ENCODE measurements at regions not wholly inside any gene's neighbourhood (a gene's known extent, or its start where the extent isn't known, plus 50 kb on each side); places are given as distances from the start of the nearest gene placed in this dataset.

DNA sequence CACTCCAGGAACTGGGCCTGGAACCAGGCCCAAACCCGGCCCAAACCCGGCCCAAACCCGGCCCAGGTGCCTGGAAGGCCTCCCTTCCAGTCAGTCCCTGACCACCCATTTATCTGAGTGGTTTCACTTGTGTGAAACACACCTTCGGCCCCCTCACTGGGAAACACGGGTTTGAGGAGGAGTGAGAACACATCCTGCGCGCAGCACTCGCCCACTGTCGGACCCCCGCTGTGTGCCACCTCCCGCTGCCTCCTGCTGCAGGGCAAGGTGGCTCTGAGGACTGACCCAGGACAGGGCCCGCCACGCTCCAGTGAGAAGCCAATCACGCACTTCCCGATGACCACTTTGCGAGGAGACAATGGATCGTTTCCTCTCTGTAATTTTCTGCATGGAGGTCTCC, 197.5 kb downstream of the BUB3 start:
- no peak for DNase-seq
- Mint-ChIP-seq H3K4me3 (no peak overlapping the region), H3K36me3 (no peaks in the 10 kb centered on the region), H3K4me1 (peaks cover 0 to 2% (median 0%) of the 10 kb centered on the region in 4 donors), H3K27me3 (no peaks in the 10 kb centered on the region), H3K9me3 (peaks cover 0 to 2% (median 0%) of the 10 kb centered on the region in 7 donors), H3K27ac (no peak overlapping the region)
- Histone ChIP-seq H3K9me3 (ENCODE audit: control insufficient read depth in 2 of 2, low read length in 2 of 2) (no peaks in the 10 kb centered on the region), H3K36me3 (ENCODE audit: control insufficient read depth, insufficient read depth, low read length) (no peaks in the 10 kb centered on the region), H3K4me1 (ENCODE audit: control insufficient read depth, insufficient read depth, low read length, poor library complexity, severe bottlenecking) (no peaks in the 10 kb centered on the region), H3K27me3 (ENCODE audit: control insufficient read depth, insufficient read depth, low read length) (no peaks in the 10 kb centered on the region), H3K27ac (ENCODE audit: insufficient read depth, low read length, poor library complexity, severe bottlenecking) (no peak overlapping the region), H3K4me3 (ENCODE audit: low read depth, low read length) (no peak overlapping the region)
- ATAC-seq (ENCODE audit: low read depth in 2 of 2) = no peak

DNA sequence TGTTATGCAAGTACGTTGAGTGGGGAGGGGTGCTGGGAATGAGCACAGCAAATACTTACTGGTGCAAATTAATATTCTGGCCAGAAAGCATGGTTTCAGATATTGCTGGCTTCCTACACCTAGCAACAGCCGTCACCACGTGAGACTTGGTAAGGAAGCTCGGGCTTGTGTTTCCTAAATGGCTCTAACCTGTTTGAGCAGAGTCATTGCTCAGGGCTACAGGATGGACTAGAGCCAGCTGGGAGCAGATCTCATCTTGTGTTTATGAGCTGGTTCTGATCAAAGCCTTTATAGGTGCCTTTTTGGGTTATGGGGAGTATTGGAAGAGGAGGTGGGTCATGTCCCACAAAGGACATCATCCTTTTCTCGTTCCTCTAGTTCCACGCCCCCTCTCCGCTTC, 200.3 kb downstream of the BUB3 start:
- H3K27ac ChIP-seq (ENCODE audit: insufficient read depth, low read length, poor library complexity, severe bottlenecking) = no peak overlapping the region
- H3K4me3 ChIP-seq (ENCODE audit: low read depth, low read length) = no peak overlapping the region
- Mint-ChIP-seq H3K4me1 (peaks cover 0 to 2% (median 0%) of the 10 kb centered on the region in 4 donors), H3K27ac (no peak overlapping the region), H3K27me3 (no peaks in the 10 kb centered on the region), H3K4me3 (no peak overlapping the region), H3K36me3 (no peaks in the 10 kb centered on the region), H3K9me3 (peaks cover 0 to 2% (median 0%) of the 10 kb centered on the region in 7 donors)
- no peaks in the 10 kb centered on the region for H3K9me3 ChIP-seq (ENCODE audit: control insufficient read depth in 2 of 2, low read length in 2 of 2)
- H3K36me3 ChIP-seq (ENCODE audit: control insufficient read depth, insufficient read depth, low read length) = no peaks in the 10 kb centered on the region
- no peaks in the 10 kb centered on the region for H3K27me3 ChIP-seq (ENCODE audit: control insufficient read depth, insufficient read depth, low read length)
- no peaks in the 10 kb centered on the region for H3K4me1 ChIP-seq (ENCODE audit: control insufficient read depth, insufficient read depth, low read length, poor library complexity, severe bottlenecking)
- ATAC-seq (ENCODE audit: low read depth in 2 of 2) = no peak
- no peak for DNase-seq

DNA sequence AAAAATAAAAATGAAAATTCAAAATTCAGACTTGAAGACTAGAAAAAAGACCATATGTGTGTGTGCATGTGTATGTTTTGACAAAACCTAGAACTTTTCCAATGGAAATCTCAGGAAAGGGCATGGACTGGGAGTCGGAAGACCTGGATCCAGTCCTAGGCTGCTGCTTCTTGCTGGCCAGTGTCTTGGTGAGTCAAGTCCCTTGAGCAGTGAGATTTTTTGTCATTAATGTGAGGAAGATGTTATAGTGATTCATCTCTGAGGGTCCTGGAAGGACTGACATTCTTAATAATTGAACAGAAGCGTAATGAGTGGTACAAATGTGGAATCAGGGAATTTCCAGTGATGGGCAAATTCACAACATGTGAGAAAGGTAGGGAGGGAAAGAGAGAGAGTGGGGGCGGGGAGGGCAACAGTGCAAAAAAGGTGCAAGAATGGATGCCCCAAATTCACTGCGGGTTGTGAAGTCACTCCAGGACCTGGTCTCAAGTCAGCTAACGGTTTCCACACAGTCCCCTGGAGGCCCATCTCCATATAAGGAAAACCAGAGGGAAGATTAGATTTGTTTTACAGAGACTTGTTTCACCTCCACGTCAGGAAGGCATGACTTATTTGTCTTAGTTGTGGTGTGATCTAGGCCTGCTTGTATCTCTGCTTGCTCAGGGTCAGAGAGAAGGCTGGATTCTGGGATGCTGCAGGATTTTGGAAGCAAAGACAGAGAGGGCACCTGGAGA, 201.7 kb downstream of the BUB3 start:
- Mint-ChIP-seq H3K36me3 (no peaks in the 10 kb centered on the region), H3K4me1 (peaks cover 0 to 2% (median 0%) of the 10 kb centered on the region in 4 donors), H3K9me3 (peaks cover 0 to 2% (median 0%) of the 10 kb centered on the region in 7 donors), H3K27ac (no peak overlapping the region), H3K27me3 (no peaks in the 10 kb centered on the region), H3K4me3 (no peak overlapping the region)
- Histone ChIP-seq H3K4me1 (ENCODE audit: control insufficient read depth, insufficient read depth, low read length, poor library complexity, severe bottlenecking) (no peaks in the 10 kb centered on the region), H3K9me3 (ENCODE audit: control insufficient read depth in 2 of 2, low read length in 2 of 2) (no peaks in the 10 kb centered on the region), H3K27me3 (ENCODE audit: control insufficient read depth, insufficient read depth, low read length) (no peaks in the 10 kb centered on the region), H3K36me3 (ENCODE audit: control insufficient read depth, insufficient read depth, low read length) (no peaks in the 10 kb centered on the region), H3K4me3 (ENCODE audit: low read depth, low read length) (no peak overlapping the region), H3K27ac (ENCODE audit: insufficient read depth, low read length, poor library complexity, severe bottlenecking) (no peak overlapping the region)
- DNase-seq (no peak), ATAC-seq (ENCODE audit: low read depth in 2 of 2) (no peak)

DNA sequence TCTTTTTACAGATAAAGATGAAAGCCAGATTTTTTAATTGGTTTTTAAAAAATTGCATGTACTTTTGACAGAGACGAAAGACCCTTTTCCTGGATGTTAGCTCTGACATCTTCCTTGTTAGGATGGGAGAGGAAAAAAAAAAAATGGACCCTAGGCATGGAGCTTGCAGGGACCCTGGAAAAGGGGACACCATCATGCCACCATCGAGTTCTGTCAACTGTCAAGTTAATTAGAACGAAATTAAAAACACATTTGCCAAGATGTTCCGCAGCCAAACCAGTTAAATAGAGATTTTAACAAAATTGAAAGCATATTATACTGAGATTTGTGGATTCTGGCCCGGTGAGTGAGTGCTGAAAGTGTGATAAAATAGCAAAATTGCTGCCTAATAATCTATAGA, 202.6 kb downstream of the BUB3 start:
- Mint-ChIP-seq H3K27ac (no peak overlapping the region), H3K36me3 (no peaks in the 10 kb centered on the region), H3K9me3 (peaks cover 0 to 3% (median 0%) of the 10 kb centered on the region in 7 donors), H3K4me1 (peaks cover 0 to 2% (median 0%) of the 10 kb centered on the region in 4 donors), H3K4me3 (no peak overlapping the region), H3K27me3 (no peaks in the 10 kb centered on the region)
- Histone ChIP-seq H3K9me3 (ENCODE audit: control insufficient read depth in 2 of 2, low read length in 2 of 2) (no peaks in the 10 kb centered on the region), H3K4me3 (ENCODE audit: low read depth, low read length) (no peak overlapping the region), H3K4me1 (ENCODE audit: control insufficient read depth, insufficient read depth, low read length, poor library complexity, severe bottlenecking) (no peaks in the 10 kb centered on the region), H3K36me3 (ENCODE audit: control insufficient read depth, insufficient read depth, low read length) (no peaks in the 10 kb centered on the region), H3K27me3 (ENCODE audit: control insufficient read depth, insufficient read depth, low read length) (no peaks in the 10 kb centered on the region), H3K27ac (ENCODE audit: insufficient read depth, low read length, poor library complexity, severe bottlenecking) (no peak overlapping the region)
- ATAC-seq (ENCODE audit: low read depth in 2 of 2) (no peak), DNase-seq (no peak)

DNA sequence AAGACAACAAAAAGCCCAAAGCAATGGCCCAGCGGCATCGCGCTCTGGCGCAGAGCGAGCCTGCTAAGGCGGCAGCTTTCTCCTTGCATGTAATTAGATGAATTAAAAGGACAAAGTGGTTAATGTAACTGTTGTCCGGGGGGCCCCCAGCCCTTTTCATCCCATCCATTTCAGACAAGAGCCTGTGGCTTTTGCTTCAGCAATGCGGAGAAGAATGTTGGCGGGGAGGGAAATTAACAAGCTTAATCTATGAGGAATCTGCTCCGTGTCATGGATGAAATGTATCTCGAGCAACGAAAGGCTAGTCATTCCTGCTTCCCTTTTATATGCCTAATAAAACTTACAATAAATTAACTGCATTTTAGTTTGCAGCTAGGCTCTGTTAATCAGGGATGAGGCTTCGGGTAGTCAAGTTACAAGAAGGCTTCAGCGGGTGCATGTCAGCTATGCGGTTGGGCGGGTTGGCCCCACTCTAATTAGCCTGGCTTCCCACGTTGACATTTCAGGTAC, 203.3 kb downstream of the BUB3 start:
- Mint-ChIP-seq H3K36me3 (no peaks in the 10 kb centered on the region), H3K27me3 (no peaks in the 10 kb centered on the region), H3K9me3 (peaks cover 0 to 3% (median 0%) of the 10 kb centered on the region in 7 donors), H3K4me3 (no peak overlapping the region), H3K4me1 (peaks cover 0 to 2% (median 0%) of the 10 kb centered on the region in 4 donors), H3K27ac (no peak overlapping the region)
- ATAC-seq (ENCODE audit: low read depth in 2 of 2) (no peak), DNase-seq (no peak)
- no peak overlapping the region for H3K27ac ChIP-seq (ENCODE audit: insufficient read depth, low read length, poor library complexity, severe bottlenecking)
- H3K36me3 ChIP-seq (ENCODE audit: control insufficient read depth, insufficient read depth, low read length) = no peaks in the 10 kb centered on the region
- H3K9me3 ChIP-seq (ENCODE audit: control insufficient read depth in 2 of 2, low read length in 2 of 2) = no peaks in the 10 kb centered on the region
- H3K4me1 ChIP-seq (ENCODE audit: control insufficient read depth, insufficient read depth, low read length, poor library complexity, severe bottlenecking) = no peaks in the 10 kb centered on the region
- no peak overlapping the region for H3K4me3 ChIP-seq (ENCODE audit: low read depth, low read length)
- no peaks in the 10 kb centered on the region for H3K27me3 ChIP-seq (ENCODE audit: control insufficient read depth, insufficient read depth, low read length)

DNA sequence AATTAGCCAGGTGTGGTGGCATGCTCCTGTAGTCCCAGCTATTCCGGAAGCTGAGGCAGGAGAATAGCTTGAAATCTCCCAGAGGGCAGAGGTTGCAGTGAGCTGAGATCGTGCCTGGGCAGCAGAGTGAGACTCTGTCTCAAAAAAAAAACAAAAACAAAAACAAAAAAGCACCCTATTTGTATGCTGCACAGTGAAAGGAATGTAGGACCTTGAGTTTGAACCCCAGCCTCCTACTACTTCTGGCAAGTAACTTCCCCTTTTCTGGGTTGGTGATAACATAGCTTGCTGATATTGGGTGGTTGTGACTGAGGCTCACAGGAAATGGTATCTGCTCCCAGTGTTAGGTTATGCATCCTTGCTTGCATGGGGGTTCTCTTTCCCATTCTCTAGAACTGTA, 205.3 kb downstream of the BUB3 start:
- no peaks in the 10 kb centered on the region for H3K27me3 ChIP-seq (ENCODE audit: control insufficient read depth, insufficient read depth, low read length)
- H3K36me3 Mint-ChIP-seq = peaks cover 7% of the 10 kb centered on the region
- no peak overlapping the region for H3K27ac ChIP-seq (ENCODE audit: insufficient read depth, low read length, poor library complexity, severe bottlenecking)
- no peaks in the 10 kb centered on the region for H3K27me3 Mint-ChIP-seq
- H3K36me3 ChIP-seq (ENCODE audit: control insufficient read depth, insufficient read depth, low read length) = no peaks in the 10 kb centered on the region
- peaks cover 0 to 3% (median 0%) of the 10 kb centered on the region in 7 donors for H3K9me3 Mint-ChIP-seq
- H3K4me1 ChIP-seq (ENCODE audit: control insufficient read depth, insufficient read depth, low read length, poor library complexity, severe bottlenecking) = no peaks in the 10 kb centered on the region
- no peak overlapping the region for H3K4me3 Mint-ChIP-seq
- no peak overlapping the region for H3K27ac Mint-ChIP-seq
- H3K4me3 ChIP-seq (ENCODE audit: low read depth, low read length) = no peak overlapping the region
- no peak for ATAC-seq (ENCODE audit: low read depth in 2 of 2)
- H3K9me3 ChIP-seq (ENCODE audit: control insufficient read depth in 2 of 2, low read length in 2 of 2) = no peaks in the 10 kb centered on the region
- no peaks in the 10 kb centered on the region for H3K4me1 Mint-ChIP-seq
- no peak for DNase-seq

DNA sequence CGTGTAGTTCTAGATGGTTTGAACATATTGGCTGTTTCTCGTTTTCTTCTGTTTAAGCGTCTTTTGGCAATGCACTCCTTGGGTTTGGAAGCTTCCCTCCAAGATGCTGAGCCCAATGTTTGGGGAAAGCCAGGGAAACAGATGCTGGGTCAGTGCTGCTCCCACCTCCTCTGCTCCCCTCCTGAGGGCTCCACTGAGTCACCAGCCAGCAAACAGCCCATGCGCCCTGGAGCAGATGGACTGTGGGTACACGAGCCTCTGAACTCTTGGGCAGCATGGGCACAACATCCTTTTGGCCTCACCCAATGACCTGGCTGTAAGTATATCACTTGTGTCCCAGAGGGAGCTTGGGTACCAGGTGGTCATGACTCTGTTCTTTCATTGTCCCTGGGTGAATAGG, 207.6 kb downstream of the BUB3 start:
- ATAC-seq (ENCODE audit: low read depth in 2 of 2) = no peak
- Mint-ChIP-seq H3K27ac (no peak overlapping the region), H3K36me3 (peaks cover 7% of the 10 kb centered on the region), H3K27me3 (no peaks in the 10 kb centered on the region), H3K9me3 (peaks cover 0 to 3% (median 0%) of the 10 kb centered on the region in 7 donors), H3K4me3 (no peak overlapping the region), H3K4me1 (no peaks in the 10 kb centered on the region)
- H3K27ac ChIP-seq (ENCODE audit: insufficient read depth, low read length, poor library complexity, severe bottlenecking) = no peak overlapping the region
- no peaks in the 10 kb centered on the region for H3K36me3 ChIP-seq (ENCODE audit: control insufficient read depth, insufficient read depth, low read length)
- no peaks in the 10 kb centered on the region for H3K27me3 ChIP-seq (ENCODE audit: control insufficient read depth, insufficient read depth, low read length)
- H3K4me3 ChIP-seq (ENCODE audit: low read depth, low read length) = no peak overlapping the region
- no peaks in the 10 kb centered on the region for H3K4me1 ChIP-seq (ENCODE audit: control insufficient read depth, insufficient read depth, low read length, poor library complexity, severe bottlenecking)
- no peaks in the 10 kb centered on the region for H3K9me3 ChIP-seq (ENCODE audit: control insufficient read depth in 2 of 2, low read length in 2 of 2)
- no peak for DNase-seq

DNA sequence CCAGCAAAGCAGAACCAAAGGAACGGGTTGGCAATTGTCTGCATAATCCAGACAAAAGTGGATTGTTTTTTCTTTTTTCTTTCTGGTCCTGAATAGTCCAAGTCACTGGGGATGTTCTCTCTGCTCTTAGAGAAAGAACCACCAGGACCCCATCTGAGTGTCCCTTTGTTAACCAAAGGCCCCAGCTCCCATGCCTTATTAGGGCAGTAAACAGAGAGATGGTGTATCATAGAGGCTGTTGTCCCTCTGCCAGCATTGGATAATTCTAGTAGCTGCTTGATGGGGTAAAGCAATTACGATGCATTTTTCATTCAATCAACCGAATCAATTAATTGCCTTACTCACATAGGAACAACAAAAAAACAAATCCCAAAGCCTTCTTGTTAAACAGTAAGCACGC, 213.0 kb downstream of the BUB3 start:
- no peak overlapping the region for H3K4me3 ChIP-seq (ENCODE audit: low read depth, low read length)
- no peaks in the 10 kb centered on the region for H3K4me1 Mint-ChIP-seq
- H3K27ac Mint-ChIP-seq = no peak overlapping the region
- peaks cover 0 to 1% of the 10 kb centered on the region in 2 experiments for H3K9me3 ChIP-seq (ENCODE audit: control insufficient read depth in 2 of 2, low read length in 2 of 2)
- no peak overlapping the region for H3K4me3 Mint-ChIP-seq
- peaks cover 7% of the 10 kb centered on the region for H3K36me3 Mint-ChIP-seq
- no peaks in the 10 kb centered on the region for H3K4me1 ChIP-seq (ENCODE audit: control insufficient read depth, insufficient read depth, low read length, poor library complexity, severe bottlenecking)
- H3K9me3 Mint-ChIP-seq = peaks cover 0 to 5% (median 2%) of the 10 kb centered on the region in 7 donors
- no peaks in the 10 kb centered on the region for H3K27me3 Mint-ChIP-seq
- no peak for ATAC-seq (ENCODE audit: low read depth in 2 of 2)
- no peak for DNase-seq
- H3K27ac ChIP-seq (ENCODE audit: insufficient read depth, low read length, poor library complexity, severe bottlenecking) = no peak overlapping the region
- no peaks in the 10 kb centered on the region for H3K36me3 ChIP-seq (ENCODE audit: control insufficient read depth, insufficient read depth, low read length)
- no peaks in the 10 kb centered on the region for H3K27me3 ChIP-seq (ENCODE audit: control insufficient read depth, insufficient read depth, low read length)
